ENCODE measurements at regions not wholly inside any gene's neighbourhood (a gene's known extent, or its start where the extent isn't known, plus 50 kb on each side); places are given as distances from the start of the nearest gene placed in this dataset.

DNA sequence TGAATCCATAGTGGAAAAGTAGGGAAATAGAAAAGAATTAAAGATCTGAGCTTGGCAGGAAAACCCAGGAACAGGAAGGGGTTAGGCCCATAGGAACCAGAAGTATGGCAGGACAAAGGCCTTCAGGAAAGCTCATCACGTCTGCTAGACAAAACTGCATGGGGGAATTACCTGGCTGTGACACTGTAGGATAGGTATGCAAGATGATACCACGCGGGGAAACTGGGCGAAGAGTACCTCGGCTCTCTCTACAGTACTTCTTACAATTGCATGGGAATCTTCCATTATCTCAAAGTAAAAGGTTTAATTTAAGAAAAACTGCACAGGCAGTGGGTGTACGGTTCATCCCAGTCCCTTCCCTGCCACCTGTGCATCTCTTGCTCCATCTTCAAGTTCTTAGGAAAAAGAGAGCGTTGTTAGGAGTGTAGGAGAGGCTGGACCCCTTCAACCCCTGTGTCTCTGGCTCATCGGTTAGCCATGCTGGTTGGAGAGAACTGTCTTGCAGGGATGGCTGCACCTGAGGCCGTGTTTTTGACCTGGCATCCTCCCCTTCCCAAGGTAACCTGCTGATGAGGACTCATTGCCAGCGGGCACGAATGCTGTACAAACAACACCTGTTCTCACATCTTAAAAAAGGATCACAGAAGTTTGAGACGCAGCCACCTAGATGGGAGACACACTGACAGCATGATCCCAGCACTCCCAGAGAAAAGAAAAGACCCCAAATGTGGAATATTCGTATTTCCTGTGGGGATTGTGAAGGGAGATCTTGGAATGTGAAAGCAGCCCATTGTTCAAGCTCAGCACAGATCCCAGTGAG, 120.5 kb upstream of the COPS8 start:
- no peak for TF ChIP-seq POLR2A (IDR thresholded peaks at IDR 0.05)
- TF ChIP-seq CTCF (IDR thresholded peaks at IDR 0.05) = no peak
- no peak for TF ChIP-seq POLR2AphosphoS5 (IDR thresholded peaks at IDR 0.05)
- TF ChIP-seq EP300 (IDR thresholded peaks at IDR 0.05) = no peak
- Histone ChIP-seq H3K9me3 (no peaks in the 10 kb centered on the region), H3K36me3 (no peaks in the 10 kb centered on the region), H3K4me1 (peaks cover 0 to 3% (median 0%) of the 10 kb centered on the region in 4 donors), H3K4me3 (no peak overlapping the region), H3K27me3 (no peaks in the 10 kb centered on the region), H3K27ac (peak overlapping the region in 1 of 4 donors; percentile 49)
- WGBS, 2 donors = 87 to 94% methylated on average over 13 of the region's 13 CpGs
- peak; percentile 47 for DNase-seq
- intact Hi-C loops (cut with DNase I) = no loop called here

- H3K27me3 ChIP-seq = no peaks in the 10 kb centered on the region
- peaks cover 0 to 3% (median 0%) of the 10 kb centered on the region in 4 donors for H3K4me1 ChIP-seq
- TF ChIP-seq POLR2AphosphoS5 (IDR thresholded peaks at IDR 0.05) (no peak), CTCF (IDR thresholded peaks at IDR 0.05) (no peak), EP300 (IDR thresholded peaks at IDR 0.05) (no peak), POLR2A (IDR thresholded peaks at IDR 0.05) (no peak)
- intact Hi-C loops (cut with DNase I) = no loop called here
- WGBS, 2 donors = 37 to 95% methylated on average over 1 of the region's 1 CpG
- H3K9me3 ChIP-seq = no peaks in the 10 kb centered on the region
- no peak overlapping the region for H3K27ac ChIP-seq
- H3K36me3 ChIP-seq = no peaks in the 10 kb centered on the region
- no peak overlapping the region for H3K4me3 ChIP-seq
- DNase-seq = no peak
These were observed 119.9 kb upstream of the COPS8 start for GRCh38 chr2:236965841-236966096.

GRCh38 chr2:236967499-236967783, 118.2 kb upstream of the COPS8 start:
- intact Hi-C loops (cut with DNase I) = no loop called here
- no peak for DNase-seq

GRCh38 chr2:236968101-236968879, 117.4 kb upstream of the COPS8 start:
- DNase-seq = no peak
- peak overlapping the region in 1 of 4 donors; percentile 5 for H3K27ac ChIP-seq
- WGBS, 2 donors = 41 to 49% methylated on average over 10 of the region's 10 CpGs
- no peak for TF ChIP-seq POLR2AphosphoS5 (IDR thresholded peaks at IDR 0.05)
- no peak for TF ChIP-seq EP300 (IDR thresholded peaks at IDR 0.05)
- no peak for TF ChIP-seq CTCF (IDR thresholded peaks at IDR 0.05)
- TF ChIP-seq POLR2A (IDR thresholded peaks at IDR 0.05) = no peak
- no peaks in the 10 kb centered on the region for H3K27me3 ChIP-seq
- H3K4me3 ChIP-seq = no peak overlapping the region
- no peaks in the 10 kb centered on the region for H3K36me3 ChIP-seq
- intact Hi-C loops (cut with DNase I) = no loop called here
- peaks cover 0 to 7% (median 0%) of the 10 kb centered on the region in 4 donors for H3K4me1 ChIP-seq
- H3K9me3 ChIP-seq = no peaks in the 10 kb centered on the region

More at GRCh38 chr2:236967499-236967783, 118.2 kb upstream of the COPS8 start:
- 83 to 84% methylated on average over 4 of the region's 4 CpGs for WGBS, 2 donors
- Histone ChIP-seq H3K9me3 (no peaks in the 10 kb centered on the region), H3K36me3 (no peaks in the 10 kb centered on the region), H3K4me1 (peaks cover 0 to 3% (median 0%) of the 10 kb centered on the region in 4 donors), H3K27ac (peak overlapping the region in 1 of 4 donors; percentile 52), H3K4me3 (no peak overlapping the region), H3K27me3 (no peaks in the 10 kb centered on the region)
- TF ChIP-seq EP300 (IDR thresholded peaks at IDR 0.05) = no peak
- TF ChIP-seq POLR2AphosphoS5 (IDR thresholded peaks at IDR 0.05) = no peak
- no peak for TF ChIP-seq POLR2A (IDR thresholded peaks at IDR 0.05)

DNA sequence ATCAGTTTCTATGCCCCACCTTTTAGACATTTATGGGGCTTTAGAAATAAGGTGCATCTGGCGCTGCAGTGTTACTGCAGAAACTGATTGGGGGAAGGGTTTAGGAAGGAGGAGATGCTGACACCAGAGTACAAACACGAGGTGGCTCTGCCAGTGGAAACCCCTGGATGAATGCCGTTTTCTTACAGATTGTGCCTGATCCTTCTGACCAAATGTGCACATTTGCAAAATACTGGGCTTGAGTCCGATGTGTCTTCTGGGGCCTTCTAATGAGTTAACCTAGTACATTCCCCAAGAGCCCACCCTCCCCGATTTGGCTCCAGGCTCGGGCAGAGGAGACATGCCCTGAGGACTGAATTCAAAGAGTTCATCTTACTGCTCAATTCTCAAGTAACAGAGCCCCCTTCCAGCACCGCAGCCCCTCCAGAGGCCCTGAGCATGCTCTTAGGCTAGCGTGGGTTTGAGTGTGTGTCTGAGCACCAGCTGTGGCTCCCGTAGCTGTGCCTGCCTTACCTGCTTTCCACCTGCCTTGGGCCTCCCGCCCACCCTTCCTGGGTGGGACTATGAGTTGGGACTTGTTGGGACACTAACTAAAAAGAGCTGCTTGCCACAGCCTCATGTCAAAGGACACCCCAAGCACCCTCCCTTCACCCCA, 116.7 kb upstream of the COPS8 start:
- 68 to 76% methylated on average over 10 of the region's 10 CpGs for WGBS, 2 donors

More for the DNA sequence above, 116.7 kb upstream of the COPS8 start:
- intact Hi-C loops (cut with DNase I) = no loop called here
- no peaks in the 10 kb centered on the region for H3K27me3 ChIP-seq
- peak overlapping the region in 1 of 4 donors; percentile 5 for H3K27ac ChIP-seq
- DNase-seq = no peak
- H3K36me3 ChIP-seq = no peaks in the 10 kb centered on the region
- H3K4me3 ChIP-seq = no peak overlapping the region
- H3K4me1 ChIP-seq = peaks cover 0 to 7% (median 0%) of the 10 kb centered on the region in 4 donors
- no peak for TF ChIP-seq CTCF (IDR thresholded peaks at IDR 0.05)
- TF ChIP-seq EP300 (IDR thresholded peaks at IDR 0.05) = no peak
- no peak for TF ChIP-seq POLR2A (IDR thresholded peaks at IDR 0.05)
- TF ChIP-seq POLR2AphosphoS5 (IDR thresholded peaks at IDR 0.05) = no peak
- no peaks in the 10 kb centered on the region for H3K9me3 ChIP-seq
